Right ventricle myocardium superior (tissue), 1 donor: ENCODE measurements at regions not wholly inside any gene's neighbourhood (a gene's known extent, or its start where the extent isn't known, plus 50 kb on each side); places are given as distances from the start of the nearest gene placed in this dataset.

Experiments
- ATAC-seq: fragments of 200-7000 bp; cut with Tn5 transposase; one replicate; pipeline ENCODE4 v1.9.1; 2020; ENCODE audit warnings: mild to moderate bottlenecking; ENCODE audit not compliant: poor library complexity
- DNase-seq: peaks from one replicate; pipeline ENCODE4 v3.0.0-alpha.2; 2020
- intact Hi-C: fragments of 100-400 bp; cut with DNase I; formaldehyde crosslinking; loops from one replicate; pipeline ENCODE4 v1.11.2; 2022
- donor health status: DM: no; HTN: yes; CAD: no; lungs with severe emphysema.

GRCh38 chr1:30615076-30615795, 108.1 kb downstream of the MATN1 start:
- ATAC-seq (no peak), DNase-seq (no peak)
- intact Hi-C loops: no loop called here

GRCh38 chr1:30613188-30613587, 110.2 kb downstream of the MATN1 start:
- DNase-seq (no peak), ATAC-seq (no peak)
- intact Hi-C loops: no loop called here

- ATAC-seq (no peak), DNase-seq (no peak)
- intact Hi-C loops: no loop called here
Observed at GRCh38 chr1:30612536-30613065, 110.8 kb downstream of the MATN1 start.

- ATAC-seq (no peak), DNase-seq (no peak)
- intact Hi-C loops: no loop called here
Observed at GRCh38 chr1:30611741-30612309, 111.6 kb downstream of the MATN1 start.

GRCh38 chr1:30610917-30611316, 112.5 kb downstream of the MATN1 start:
- intact Hi-C loops: no loop called here
- ATAC-seq (no peak), DNase-seq (no peak)

- DNase-seq (no peak), ATAC-seq (no peak)
- intact Hi-C loops: no loop called here
Observed at GRCh38 chr1:30609999-30610345, 113.4 kb downstream of the MATN1 start.

- ATAC-seq (no peak), DNase-seq (no peak)
- intact Hi-C loops: no loop called here
Observed at GRCh38 chr1:30609336-30609998, 113.9 kb downstream of the MATN1 start.

- intact Hi-C loops: no loop called here
- no peak for ATAC-seq
- no peak for DNase-seq
Observed at GRCh38 chr1:30607723-30608122, 115.7 kb downstream of the MATN1 start.

- no peak for ATAC-seq
- no peak for DNase-seq
- intact Hi-C loops: no loop called here
Observed at GRCh38 chr1:30606166-30606565, 117.2 kb downstream of the MATN1 start.

- intact Hi-C loops: no loop called here
- no peak for DNase-seq
- ATAC-seq: no peak
Observed at GRCh38 chr1:30605441-30605920, 117.9 kb downstream of the MATN1 start.

GRCh38 chr1:30604801-30605440, 118.5 kb downstream of the MATN1 start:
- intact Hi-C loops: no loop called here
- DNase-seq (no peak), ATAC-seq (no peak)

- intact Hi-C loops: no loop called here
- no peak for ATAC-seq
- no peak for DNase-seq
Observed at GRCh38 chr1:30603081-30603858, 120.1 kb downstream of the MATN1 start.

GRCh38 chr1:30601316-30602085, 121.9 kb downstream of the MATN1 start:
- intact Hi-C loops: no loop called here
- ATAC-seq: no peak
- DNase-seq: no peak

GRCh38 chr1:30600706-30601105, 122.7 kb downstream of the MATN1 start:
- intact Hi-C loops: no loop called here
- ATAC-seq (no peak), DNase-seq (no peak)

GRCh38 chr1:30600258-30600657, 123.1 kb downstream of the MATN1 start:
- DNase-seq: no peak
- intact Hi-C loops: no loop called here
- ATAC-seq: no peak

- DNase-seq (no peak), ATAC-seq (peak; percentile 39)
- intact Hi-C loops: no loop called here
Observed at GRCh38 chr1:30599721-30600120, 123.7 kb downstream of the MATN1 start.

- intact Hi-C loops: no loop called here
- DNase-seq (no peak), ATAC-seq (no peak)
Observed at GRCh38 chr1:30598571-30599114, 124.7 kb downstream of the MATN1 start.

GRCh38 chr1:30597711-30598110, 125.7 kb downstream of the MATN1 start:
- intact Hi-C loops: no loop called here
- ATAC-seq (no peak), DNase-seq (no peak)
